ENCODE measurements at regions not wholly inside any gene's neighbourhood (a gene's known extent, or its start where the extent isn't known, plus 50 kb on each side); places are given as distances from the start of the nearest gene placed in this dataset.

DNA sequence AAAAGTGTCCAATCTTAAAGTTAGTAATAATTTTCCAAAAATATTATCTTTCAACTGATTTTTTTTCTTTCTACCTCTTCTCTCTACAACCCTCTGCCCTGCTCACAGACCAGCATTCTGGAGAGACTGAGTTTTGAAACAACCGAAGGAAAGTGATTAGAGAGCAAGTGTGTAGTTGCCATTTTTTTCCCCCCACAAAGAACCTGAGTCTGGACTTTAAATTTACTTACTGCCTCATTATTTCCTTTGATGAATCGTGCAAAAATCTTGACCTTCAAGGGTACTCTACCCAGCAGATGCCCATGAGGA is 63.4 kb upstream of the NEUROD1 start:
- no peak for DNase-seq
- peaks cover 44% of the 10 kb centered on the region for H3K4me1 Mint-ChIP-seq (ENCODE audit: low read depth)
- no peak overlapping the region for H3K27ac Mint-ChIP-seq
- TF ChIP-seq, protein P1, sequence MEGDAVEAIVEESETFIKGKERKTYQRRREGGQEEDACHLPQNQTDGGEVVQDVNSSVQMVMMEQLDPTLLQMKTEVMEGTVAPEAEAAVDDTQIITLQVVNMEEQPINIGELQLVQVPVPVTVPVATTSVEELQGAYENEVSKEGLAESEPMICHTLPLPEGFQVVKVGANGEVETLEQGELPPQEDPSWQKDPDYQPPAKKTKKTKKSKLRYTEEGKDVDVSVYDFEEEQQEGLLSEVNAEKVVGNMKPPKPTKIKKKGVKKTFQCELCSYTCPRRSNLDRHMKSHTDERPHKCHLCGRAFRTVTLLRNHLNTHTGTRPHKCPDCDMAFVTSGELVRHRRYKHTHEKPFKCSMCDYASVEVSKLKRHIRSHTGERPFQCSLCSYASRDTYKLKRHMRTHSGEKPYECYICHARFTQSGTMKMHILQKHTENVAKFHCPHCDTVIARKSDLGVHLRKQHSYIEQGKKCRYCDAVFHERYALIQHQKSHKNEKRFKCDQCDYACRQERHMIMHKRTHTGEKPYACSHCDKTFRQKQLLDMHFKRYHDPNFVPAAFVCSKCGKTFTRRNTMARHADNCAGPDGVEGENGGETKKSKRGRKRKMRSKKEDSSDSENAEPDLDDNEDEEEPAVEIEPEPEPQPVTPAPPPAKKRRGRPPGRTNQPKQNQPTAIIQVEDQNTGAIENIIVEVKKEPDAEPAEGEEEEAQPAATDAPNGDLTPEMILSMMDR (IDR thresholded peaks at IDR 0.05), result no peak
- H3K4me3 Mint-ChIP-seq, result no peak overlapping the region
- 0 out of 2 replicates have a peak, but pooled peaks cover 5% of the 10 kb centered on the region for H3K36me3 Mint-ChIP-seq (ENCODE audit: low read depth)
- peaks cover 8% of the 10 kb centered on the region for H3K9me3 Mint-ChIP-seq
- no peaks in the 10 kb centered on the region for H3K27me3 Mint-ChIP-seq (ENCODE audit: insufficient read depth)

DNA sequence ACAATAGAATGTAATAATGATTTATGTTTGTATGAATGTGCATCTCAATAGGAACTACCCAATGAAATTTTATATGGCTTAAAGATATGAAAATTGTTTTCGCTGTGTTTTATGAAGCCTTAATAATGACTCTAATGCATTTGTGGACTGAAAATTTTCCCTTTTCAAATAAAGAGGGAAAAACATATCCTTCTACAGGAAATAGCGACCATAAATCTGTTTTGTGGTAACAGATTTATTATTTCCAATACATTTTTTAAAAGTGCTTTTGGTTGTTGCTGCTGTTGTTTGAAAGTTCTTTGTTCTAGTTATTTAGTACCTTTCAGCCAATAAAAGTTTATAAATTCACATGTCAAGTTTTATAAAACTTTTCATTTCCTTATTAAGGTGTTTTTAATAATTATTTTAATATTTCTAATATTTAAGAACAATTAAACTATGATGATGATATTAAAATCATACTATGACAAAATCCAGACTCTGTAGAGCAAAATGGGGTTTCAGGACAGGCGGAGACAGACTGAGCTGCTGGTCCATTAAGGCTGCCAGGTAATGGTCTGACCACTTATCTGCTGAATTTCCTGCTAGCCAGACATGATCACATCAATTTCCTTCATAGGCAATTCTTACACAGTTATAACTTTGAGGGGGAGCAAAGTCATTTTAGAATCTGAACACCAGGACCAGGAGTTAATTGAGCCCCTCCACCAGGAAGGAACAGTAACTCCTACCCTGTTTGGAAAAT is 65.7 kb upstream of the NEUROD1 start:
- H3K36me3 Mint-ChIP-seq (ENCODE audit: low read depth), result 0 out of 2 replicates have a peak, but pooled peaks cover 5% of the 10 kb centered on the region
- H3K27ac Mint-ChIP-seq, result no peak overlapping the region
- no peak overlapping the region for H3K4me3 Mint-ChIP-seq
- peaks cover 8% of the 10 kb centered on the region for H3K9me3 Mint-ChIP-seq
- peaks cover 39% of the 10 kb centered on the region for H3K4me1 Mint-ChIP-seq (ENCODE audit: low read depth)
- H3K27me3 Mint-ChIP-seq (ENCODE audit: insufficient read depth), result no peaks in the 10 kb centered on the region
- no peak for DNase-seq
- TF ChIP-seq, protein P1 (IDR thresholded peaks at IDR 0.05), result no peak

DNA sequence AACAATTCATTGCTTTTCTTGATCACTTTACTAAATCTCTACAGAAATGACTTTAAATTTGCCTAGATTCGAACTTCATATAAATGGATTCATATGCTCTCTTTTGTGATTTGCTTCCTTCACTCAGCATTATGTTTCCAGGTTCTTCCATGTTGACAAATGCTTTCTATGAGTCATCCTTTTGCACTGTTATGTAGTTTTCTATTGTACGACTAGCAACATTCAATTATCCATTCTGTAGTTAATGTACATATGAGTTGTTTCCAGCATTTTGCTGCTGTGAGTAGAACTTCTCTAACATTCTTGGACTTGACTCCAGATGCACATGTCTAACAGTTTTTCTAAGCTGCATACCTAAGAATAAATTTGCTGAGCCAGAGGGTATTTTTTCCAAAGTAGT is 66.5 kb upstream of the NEUROD1 start:
- H3K4me1 Mint-ChIP-seq (ENCODE audit: low read depth), result peaks cover 33% of the 10 kb centered on the region
- DNase-seq, result no peak
- H3K27ac Mint-ChIP-seq, result no peak overlapping the region
- TF ChIP-seq, protein P1 (IDR thresholded peaks at IDR 0.05), result no peak
- no peaks in the 10 kb centered on the region for H3K27me3 Mint-ChIP-seq (ENCODE audit: insufficient read depth)
- H3K4me3 Mint-ChIP-seq, result no peak overlapping the region
- peaks cover 8% of the 10 kb centered on the region for H3K9me3 Mint-ChIP-seq
- 0 out of 2 replicates have a peak, but pooled peaks cover 5% of the 10 kb centered on the region for H3K36me3 Mint-ChIP-seq (ENCODE audit: low read depth)

- TF ChIP-seq, protein P1 (IDR thresholded peaks at IDR 0.05), result no peak
- H3K27ac Mint-ChIP-seq, result no peak overlapping the region
- 0 out of 2 replicates have a peak, but pooled peaks cover 5% of the 10 kb centered on the region for H3K36me3 Mint-ChIP-seq (ENCODE audit: low read depth)
- no peak for DNase-seq
- H3K9me3 Mint-ChIP-seq, result peaks cover 8% of the 10 kb centered on the region
- no peaks in the 10 kb centered on the region for H3K27me3 Mint-ChIP-seq (ENCODE audit: insufficient read depth)
- no peak overlapping the region for H3K4me3 Mint-ChIP-seq
- peaks cover 16% of the 10 kb centered on the region for H3K4me1 Mint-ChIP-seq (ENCODE audit: low read depth)
These were observed 70.0 kb upstream of the NEUROD1 start for GRCh38 chr2:181750305-181750704.

- Mint-ChIP-seq H3K36me3 (ENCODE audit: low read depth) (0 out of 2 replicates have a peak, but pooled peaks cover 5% of the 10 kb centered on the region), H3K27ac (no peak overlapping the region), H3K9me3 (peaks cover 8% of the 10 kb centered on the region), H3K27me3 (ENCODE audit: insufficient read depth) (no peaks in the 10 kb centered on the region), H3K4me3 (no peak overlapping the region), H3K4me1 (ENCODE audit: low read depth) (peaks cover 16% of the 10 kb centered on the region)
- no peak for DNase-seq
- TF ChIP-seq, protein P1 (IDR thresholded peaks at IDR 0.05), result no peak
These were observed 71.1 kb upstream of the NEUROD1 start for GRCh38 chr2:181751266-181752030.

All from HFFc6 (cell line).